ENCODE measurements at regions not wholly inside any gene's neighbourhood (a gene's known extent, or its start where the extent isn't known, plus 50 kb on each side); places are given as distances from the start of the nearest gene placed in this dataset.

DNA sequence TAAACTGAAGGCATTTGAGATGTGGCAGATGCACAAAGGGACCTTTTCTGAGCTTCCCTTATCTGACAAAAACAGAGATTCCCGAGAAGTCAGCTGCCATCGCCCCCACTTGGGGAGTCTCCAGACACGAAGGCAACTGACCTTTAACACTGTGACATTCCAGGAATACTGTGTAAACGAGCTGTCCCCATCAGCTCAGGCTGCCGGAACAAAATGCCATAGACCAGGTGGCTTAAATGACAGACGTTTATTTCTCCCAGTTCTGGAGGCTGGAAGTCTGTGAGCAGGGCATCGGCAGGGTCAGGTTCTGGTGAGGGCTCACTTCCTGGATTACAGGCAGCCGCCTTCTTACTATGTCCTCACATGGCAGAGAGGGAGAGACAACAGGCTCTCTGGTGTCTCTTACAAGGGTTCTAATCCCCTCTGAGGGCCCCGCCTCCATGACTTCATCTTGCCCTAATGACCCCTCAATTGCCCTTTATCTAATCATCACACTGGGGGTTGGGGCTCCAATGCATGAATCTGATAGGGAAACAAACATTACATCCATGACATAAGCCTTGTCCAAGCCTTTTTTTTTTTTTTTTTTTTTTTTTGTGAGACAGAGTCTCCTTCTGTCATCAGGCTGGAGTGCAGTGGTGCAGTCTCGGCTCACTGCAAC lies 178.5 kb upstream of the RPL38 start:
- no peak for DNase-seq

DNA sequence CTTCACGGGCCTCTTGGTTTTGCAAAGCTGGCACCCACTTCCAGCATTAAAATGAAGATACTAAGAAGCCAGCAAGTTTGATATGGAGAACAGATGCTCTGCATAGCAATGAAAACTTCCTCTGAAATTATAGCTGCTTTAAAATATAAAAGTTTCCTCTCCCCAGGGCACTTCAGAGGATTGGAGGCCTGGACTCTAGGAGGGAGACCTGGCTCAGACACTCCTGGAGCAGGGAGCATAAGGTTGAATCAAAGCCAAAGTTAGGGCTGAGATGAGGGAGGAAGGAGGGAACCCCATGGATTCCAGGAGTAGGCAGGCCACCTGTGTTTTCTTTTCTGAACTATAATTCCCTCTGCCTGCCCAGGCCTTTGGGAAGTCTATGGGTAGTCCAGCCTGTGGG lies 176.0 kb upstream of the RPL38 start:
- no peak for DNase-seq

DNA sequence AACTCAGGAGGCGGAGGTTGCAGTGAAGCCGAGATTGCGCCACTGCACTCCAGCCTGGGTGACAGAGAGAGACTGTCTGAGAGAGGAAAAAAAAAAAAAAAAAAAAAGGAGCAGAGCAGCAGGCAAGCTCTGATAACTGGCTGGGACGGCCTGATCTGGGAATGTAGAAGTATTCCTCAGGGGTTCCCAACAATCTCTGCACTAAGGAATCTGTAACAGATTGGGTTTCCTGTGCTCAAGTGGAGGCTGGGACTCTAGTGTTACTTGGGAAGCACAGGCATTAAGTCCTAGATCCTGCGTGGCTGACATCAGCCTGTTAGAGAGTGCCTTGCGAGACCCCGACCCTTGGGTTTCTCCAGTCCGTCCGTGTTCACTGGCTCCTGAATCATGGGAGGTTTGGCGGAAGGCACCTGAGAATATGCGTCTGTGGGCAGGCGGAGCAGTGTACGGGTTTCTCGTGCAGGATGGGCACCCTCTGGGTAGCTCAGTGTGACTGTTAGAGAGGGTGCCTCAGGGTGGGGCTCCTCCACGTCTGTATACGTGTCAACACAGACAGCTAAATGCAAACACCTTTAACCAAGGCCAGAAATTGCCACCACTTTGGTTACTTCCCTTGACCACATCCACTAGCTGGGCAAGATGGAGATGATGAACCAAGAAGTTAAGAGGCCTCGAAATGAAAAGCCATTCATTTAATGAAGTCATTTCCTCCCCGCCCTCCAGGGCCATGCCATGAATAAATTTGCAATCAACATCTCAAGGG lies 174.9 kb upstream of the RPL38 start:
- no peak for DNase-seq

DNA sequence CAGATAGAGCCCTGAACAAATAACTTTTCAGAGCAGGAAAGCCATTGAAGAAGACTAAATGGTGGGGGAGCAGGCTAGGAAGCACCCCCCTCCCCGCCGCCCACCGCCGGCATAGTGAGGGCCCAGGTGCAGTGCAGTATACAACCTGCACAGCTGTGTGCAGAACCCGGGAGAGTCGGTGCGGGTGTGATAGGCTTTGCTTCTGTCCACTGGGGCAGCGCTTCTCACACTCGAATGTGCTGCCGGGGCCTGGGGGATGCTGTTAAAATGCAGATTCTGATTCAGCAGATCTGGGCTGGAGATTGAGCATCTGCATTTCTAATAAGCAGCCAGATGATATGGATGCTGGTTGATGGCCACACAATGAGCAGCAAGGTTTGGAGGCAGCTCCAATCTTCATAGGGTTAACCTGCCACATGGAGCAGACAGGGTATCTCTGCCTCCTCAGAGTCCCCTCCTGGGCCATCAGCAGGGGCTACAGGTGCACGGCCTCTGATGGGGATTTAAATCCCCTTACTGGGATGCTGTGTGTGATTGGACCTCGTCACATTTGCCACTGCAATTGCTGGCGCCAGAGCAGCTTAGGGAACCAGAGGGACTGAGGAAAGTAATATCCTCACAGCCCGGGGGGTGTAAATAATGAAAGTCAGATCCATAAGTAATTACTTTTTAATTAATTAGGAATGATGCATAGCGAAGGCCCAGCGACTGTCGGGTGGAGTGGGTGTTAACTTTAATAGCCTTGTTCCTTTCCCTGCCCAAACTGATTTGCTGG lies 172.0 kb upstream of the RPL38 start:
- no peak for DNase-seq

DNA sequence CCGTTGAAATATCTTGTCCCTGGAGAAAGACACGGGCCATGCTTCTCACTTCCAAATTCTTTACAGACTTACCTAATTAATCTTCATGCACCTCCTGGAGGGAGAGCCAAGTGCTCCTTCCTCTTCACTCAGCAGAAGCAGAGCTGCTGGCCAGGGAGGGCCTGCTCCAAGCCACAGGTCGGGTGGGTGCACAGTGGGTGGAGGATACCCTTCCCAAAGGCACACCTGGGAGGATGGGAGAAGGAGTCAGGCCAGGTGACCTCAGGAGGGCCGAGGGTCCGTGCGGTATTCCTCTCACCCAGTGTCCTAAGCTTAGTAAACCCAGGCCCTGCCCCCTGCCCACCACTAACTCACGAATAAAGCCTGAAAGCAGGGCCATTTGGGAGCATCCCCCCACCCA lies 171.3 kb upstream of the RPL38 start:
- no peak for DNase-seq

DNA sequence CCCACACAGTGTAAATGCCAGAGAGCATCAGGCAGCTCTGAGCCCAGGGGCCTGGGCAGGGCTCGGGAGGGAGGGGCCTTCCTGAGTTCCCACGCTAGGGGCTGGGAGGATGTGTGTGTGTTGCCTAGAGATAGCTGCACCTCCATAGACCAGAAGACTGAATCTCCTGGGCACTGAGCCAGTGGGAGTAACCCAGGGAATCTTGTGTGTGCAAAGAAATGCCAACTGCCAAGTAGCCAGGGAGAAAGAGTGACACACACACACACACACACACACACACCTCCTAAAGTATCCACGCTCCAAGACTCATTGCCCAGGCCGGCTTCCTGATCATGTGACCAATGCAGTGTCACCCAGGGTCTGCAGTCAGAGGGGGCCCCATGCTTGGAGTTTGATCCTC lies 166.2 kb upstream of the RPL38 start:
- DNase-seq: peak in 1 of 2 experiments; percentile 14

DNA sequence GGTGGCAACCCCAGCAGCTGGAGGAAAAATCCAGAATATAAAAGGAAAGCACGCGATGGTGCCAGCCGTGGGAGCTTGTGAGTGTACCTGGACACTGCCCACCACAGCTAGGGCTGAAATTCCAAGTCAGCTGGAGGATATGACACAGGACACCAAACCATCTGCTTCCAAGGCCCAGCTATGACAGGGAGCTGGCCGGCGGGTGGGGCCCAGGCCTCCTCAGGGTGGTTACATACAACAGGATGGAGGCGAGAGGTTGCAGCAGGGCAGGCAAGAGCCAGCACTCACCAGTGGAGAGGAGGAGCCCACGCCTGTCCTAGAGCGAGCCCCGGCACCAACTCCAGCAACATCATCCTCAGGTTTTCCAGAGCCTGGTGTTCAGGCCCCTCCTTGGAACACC lies 163.2 kb upstream of the RPL38 start:
- no peak for DNase-seq

DNA sequence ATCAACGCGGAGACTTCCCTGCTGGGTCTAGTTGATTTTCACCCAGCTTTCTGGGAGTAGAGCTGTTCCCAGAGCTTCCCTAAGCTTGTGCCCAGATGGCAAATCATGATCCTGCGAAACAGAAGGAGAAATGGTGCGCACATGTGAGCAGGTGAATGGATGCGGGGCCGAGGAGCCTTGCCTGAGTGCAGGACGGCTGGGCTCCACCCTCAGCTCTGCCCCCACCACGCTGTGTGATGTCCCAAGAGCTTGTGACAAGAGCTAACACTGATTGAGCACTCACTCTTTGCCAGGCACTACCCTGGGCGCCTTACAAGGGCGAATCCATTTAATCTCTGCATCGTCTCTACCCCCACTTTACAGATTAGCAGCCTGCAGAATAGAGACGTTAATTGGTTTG lies 162.7 kb upstream of the RPL38 start:
- DNase-seq: no peak

DNA sequence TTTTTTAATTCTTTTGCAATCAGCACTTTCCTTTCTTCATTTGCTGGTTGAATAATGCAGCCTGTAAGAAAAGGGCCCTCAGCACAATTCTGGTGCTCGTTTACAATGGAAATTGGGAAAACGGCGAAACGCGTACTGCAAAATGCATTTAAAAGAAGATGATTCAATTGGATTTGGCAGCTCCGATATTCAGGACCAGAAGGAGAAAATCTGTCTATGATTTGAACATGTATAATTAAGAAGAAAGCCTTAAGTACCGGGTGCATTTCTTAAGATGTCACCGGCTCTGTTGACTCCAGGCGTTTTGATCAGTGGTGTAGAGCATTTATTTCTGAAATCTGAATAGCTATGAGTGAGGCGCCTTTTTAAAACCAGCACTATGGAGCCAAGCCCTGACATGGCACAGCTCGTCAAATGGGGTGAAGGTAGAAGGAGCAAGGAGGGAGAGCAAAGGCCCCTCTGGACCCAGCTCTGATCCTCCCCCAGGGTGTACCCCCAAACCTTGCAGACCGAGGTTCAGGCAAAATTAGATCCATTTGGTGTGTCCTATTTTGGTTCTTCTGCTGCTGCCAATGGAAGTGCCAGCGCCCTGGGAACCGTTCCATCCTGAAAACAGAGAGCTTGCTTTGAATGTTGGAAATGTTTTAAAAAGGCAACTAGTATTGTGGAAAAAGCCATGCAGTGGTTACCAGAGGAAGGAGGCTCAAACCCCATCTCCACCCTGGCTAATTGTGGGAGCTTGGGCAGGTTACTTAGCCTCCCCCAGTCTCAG lies 161.4 kb upstream of the RPL38 start:
- no peak for DNase-seq

DNA sequence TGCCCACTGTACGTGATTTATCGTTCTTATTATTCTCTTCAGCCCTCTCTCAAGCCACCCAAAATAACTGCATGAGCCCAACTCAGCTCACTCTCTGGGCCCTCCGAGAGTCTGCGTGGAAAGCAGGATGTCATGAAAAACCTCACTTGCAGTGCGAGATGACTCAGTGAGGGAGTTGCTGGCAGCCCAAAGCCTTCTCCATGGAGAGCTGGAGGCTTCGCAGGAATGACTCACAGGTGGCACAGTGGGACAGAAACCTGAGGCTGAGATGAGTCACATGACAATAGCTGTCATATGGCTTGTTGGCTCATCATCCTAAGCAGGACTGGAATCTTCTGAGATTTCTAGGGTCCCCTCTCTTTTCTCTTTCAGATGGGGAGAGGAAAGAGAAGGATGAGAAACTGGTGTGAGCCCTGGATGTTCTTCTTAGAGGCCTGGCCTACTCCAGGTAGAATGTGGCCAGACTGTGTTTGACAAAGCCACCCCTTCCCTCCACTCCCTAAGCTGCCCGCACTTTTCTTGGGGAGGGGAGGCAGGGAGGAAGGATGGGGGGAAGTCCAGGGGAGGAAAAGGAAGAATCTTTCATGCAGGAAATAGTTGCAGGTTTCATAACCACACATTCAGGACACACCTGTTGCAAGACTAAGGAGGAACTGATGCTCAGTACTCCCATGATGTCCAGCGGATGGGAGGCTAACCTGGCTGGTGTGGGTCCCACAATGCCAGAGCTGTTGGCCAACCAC lies 160.6 kb upstream of the RPL38 start:
- no peak for DNase-seq

DNA sequence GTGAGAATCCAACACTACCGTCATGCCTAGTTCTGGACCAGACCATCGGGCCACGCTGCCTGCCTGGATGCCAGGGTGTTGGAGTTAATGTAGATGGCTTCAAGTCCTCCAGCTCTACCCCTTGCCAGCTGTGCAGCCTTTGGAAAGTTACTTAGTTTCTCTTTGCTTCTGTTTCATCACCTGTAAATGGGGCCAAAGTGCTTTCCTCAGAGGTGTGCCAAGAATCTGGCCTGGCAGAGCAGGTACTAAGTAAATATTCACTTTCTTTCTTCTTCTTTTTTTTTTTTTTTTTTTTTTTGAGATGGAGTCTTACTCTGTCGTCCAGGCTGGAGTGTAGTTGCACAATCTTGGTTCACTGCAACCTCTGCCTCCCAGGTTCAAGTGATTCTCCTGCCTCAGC lies 159.5 kb upstream of the RPL38 start:
- no peak for DNase-seq

DNA sequence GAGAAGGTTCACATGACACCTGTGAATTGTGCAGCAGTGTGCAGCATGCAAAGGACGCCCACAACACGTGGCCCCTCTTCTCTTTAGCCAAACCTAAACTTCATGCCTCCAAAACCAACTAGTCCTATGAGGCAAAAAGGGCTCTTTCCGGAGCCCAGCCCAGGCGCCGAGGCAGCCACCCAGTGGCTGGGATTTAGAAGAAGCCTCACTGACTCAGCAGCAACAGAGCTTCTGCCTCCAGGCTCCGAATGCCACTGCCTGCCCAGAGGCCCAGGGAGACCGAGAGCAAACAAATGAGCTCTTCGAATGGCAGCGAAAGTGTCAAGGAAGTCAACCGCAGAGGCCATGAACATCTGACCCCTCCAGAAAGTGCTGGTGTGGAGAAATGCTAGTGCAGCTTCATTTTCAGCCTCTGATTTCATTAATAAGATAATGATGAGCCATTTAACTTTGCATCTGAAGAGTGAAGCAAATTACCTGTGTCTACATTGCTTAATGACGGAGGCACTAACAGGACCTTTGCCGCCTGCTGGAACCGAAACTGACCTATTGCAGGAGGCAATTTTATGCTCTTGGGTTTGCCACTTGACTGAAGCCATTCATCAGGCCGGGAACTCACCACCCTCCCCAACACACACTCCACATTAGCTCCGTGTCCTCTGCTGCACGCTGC lies 157.7 kb upstream of the RPL38 start:
- DNase-seq: no peak

DNA sequence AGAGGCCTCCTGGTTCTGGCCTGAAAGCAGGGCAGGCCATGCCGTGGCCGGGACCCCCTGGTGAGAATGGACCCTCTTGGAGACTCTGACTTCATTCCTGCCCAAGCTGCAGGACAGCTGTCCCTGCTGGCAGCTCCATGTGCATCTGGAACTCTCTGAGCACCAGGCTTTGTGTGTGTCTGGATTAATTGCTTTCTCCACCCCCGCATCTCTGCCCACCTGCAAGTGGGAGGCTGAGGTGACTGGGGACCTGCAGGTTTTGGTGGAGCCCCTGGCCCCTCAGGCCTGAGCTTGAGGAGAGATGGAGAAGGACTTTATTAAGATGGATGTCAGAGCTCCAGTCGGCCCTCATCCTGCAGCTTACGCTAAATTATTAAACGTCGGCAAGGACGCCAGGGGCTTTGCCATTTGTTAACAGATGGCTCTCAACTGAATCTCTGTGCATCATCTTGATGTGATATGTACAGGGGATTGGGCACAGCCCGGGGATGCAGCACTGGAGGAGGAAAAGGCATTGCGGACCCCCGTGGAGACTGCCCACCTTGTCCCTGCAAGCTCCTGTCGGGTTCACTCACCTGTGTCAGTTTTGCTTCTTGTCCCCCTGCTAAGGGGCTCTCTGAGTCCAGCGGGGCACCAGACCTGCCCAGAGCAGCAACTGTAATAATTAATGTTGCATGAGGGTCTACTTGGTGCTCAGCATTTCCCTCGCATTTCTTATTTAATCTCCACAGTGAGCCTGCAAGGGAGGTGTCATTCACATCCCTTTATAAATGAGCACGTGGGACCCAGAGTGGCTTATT lies 154.1 kb upstream of the RPL38 start:
- DNase-seq: no peak

DNA sequence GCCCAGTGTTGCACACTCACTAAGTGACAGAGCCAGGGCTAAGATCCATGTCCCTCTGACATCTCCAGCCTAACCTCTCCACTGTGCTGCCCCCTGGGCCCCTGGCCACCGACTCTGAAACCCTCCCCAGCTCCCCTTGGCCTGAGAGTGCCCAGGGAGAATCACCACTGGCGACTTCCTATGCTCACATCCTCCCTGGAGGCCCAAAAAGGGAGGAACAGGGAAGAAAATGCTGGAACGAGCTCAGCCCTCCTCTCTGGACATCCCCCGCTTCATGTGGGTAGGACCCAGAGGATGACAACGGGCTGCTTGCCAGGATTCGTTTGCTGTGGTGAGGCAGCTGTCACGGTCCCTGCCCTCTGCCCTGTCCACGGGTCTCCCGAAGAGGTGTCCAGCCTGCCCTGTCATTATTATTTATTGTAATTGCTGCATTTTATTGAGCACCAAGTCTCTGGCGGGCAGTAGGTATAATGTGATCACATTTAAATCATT lies 153.5 kb upstream of the RPL38 start:
- DNase-seq: no peak

DNA sequence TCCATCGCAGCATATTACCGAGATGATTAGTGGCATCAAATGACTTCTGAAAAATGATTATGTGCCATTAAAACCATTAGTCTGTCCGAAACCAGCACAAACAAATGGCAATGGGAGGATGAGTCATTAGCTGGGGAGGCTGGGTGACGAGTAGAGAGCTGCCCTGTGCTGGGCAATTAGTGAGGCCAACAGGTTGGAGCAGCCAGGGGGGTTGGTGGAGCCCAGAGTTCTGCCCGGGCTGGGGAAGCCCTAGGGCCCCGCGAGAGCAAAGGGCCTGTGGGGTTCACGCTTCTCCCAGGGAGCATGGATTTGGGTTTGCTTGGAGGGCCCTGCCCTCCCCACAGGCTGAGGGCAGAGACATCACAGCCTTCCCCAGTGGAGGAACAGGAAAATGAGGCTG lies 152.1 kb upstream of the RPL38 start:
- DNase-seq: no peak

DNA sequence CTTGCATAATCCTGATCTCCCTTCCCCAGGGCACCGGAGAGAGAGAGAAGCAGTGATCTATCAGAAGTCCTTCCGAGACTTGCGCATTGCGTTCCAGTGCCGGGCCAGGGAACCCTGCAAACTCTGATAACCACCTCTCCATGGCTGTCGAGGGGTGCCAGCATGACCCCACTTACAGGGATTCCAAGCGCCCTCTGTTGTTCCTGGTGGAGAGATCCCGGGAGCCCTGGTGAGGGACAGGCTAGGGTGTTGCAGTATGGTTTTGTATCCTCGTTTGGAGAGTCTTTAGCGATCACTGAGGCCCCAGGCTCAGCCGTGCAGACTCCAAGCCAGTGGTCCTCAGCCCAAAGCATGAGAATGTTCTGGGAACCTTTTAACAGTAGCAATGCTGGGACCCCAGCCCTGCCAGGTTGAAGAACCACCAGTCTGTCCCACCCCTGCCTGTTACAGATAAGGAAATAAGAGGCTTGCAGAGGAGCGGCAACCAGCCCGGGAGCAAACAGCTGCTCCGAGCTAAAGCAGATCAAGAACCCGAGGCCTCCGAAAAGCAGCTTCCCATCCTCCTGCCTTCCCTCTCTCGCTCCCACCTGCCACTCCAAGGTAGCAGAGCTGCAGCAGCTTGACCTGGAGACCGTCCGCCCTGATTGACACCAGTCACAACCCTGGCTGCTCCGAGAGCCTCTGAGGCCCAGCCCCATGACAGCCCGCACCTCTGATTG lies 150.3 kb upstream of the RPL38 start:
- DNase-seq: no peak

DNA sequence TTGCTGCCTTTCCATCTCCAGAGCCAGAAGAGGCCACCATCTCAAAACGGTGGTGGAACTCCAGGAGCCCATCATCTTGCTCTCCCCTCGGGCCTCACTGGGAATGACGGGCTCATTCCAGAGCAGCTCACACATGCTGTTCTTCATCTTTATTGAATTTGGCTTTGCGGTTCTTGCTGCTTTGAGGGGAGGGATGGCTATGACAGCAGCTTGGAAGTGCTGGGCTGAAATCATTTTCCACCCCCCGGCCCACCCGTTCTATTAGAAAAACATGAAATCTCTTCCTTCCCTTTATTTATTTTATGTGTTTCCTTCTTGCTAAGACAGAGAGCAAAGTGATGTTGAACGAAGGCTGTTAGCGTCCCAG lies 149.8 kb upstream of the RPL38 start:
- no peak for DNase-seq

DNA sequence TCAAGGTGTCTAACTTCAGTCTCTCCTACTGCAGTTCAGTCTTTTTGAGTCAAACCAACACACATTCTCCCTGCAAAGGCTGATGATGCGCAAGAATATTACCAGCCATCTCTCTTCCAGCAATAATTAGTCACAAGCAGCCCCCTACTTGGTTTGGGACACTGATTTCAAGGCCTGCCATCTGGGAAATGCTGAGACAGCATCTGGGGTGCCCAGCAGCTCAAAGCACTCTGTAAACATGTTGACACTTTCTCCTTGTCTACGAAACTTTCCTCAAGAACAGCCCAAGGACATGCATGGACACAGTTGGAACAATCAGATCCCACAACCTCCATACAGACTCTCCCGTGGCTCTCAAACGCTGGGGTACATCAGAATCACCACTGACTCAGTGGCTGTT lies 149.2 kb upstream of the RPL38 start:
- no peak for DNase-seq

DNA sequence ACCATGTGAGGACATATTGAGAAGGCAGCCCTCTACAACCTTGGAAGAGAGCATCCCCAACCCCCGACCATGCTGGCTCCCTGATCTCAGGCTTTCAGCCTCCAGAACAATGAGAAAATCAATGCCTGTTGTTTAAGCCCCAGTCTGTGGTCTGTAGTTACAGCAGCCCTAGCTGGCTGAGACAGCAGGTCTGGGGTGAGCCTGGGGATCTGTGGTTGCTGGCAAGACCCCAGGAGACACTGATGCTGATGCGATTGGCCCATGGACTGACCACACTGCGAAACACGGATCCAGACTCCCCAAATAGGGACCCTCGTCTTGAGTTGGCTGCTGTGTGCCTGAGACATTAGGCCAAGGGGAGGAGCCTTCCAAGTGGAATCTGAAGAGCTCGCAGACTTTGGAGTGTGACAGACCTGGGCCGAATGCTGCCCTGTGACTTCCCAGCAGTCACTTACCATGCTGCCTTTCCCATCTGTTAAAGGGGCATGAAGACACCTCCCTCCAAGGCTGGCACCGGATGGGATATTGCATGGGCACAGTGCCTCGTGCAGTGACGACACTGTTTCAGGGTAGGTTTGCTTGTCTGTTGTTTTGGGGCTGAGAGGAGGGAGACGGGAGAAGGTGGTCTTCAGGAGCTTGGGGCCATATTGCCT lies 147.8 kb upstream of the RPL38 start:
- no peak for DNase-seq

All from NCI-H2081 (cell line).